HFFc6 (cell line): ENCODE measurements at regions not wholly inside any gene's neighbourhood (a gene's known extent, or its start where the extent isn't known, plus 50 kb on each side); places are given as distances from the start of the nearest gene placed in this dataset.

ENCODE experiments used
- DNase-seq: peaks from one replicate; pipeline ENCODE4 v3.0.0-alpha.2; 2018
- H3K27ac Mint-ChIP-seq: 2 replicates; pipeline ENCODE4 v1.8.0; 2020; ENCODE audit warnings: mild to moderate bottlenecking, mixed read lengths
- H3K27me3 Mint-ChIP-seq: 2 replicates; pipeline ENCODE4 v1.8.0; 2021; ENCODE audit warnings: mild to moderate bottlenecking, moderate library complexity, mixed read lengths; ENCODE audit not compliant: insufficient read depth
- H3K36me3 Mint-ChIP-seq: 2 replicates; pipeline ENCODE4 v1.8.0; 2021; ENCODE audit warnings: low read depth, mixed read lengths
- H3K4me1 Mint-ChIP-seq: 2 replicates; pipeline ENCODE4 v1.8.0; 2020; ENCODE audit warnings: low read depth, mixed read lengths
- H3K4me3 Mint-ChIP-seq: 2 replicates; pipeline ENCODE4 v1.8.0; 2020; ENCODE audit warnings: mild to moderate bottlenecking, moderate library complexity, mixed read lengths
- H3K9me3 Mint-ChIP-seq: 2 replicates; pipeline ENCODE4 v1.8.0; 2020; ENCODE audit warnings: mild to moderate bottlenecking, mixed read lengths
- TF ChIP-seq, protein P1 (sequence below): fragments of 200-600 bp; sonication (generic); IDR thresholded peaks from 2 replicates; pipeline ENCODE4 v1.5.0; 2021; ENCODE audit warnings: antibody characterized with exemption, mild to moderate bottlenecking

DNA sequence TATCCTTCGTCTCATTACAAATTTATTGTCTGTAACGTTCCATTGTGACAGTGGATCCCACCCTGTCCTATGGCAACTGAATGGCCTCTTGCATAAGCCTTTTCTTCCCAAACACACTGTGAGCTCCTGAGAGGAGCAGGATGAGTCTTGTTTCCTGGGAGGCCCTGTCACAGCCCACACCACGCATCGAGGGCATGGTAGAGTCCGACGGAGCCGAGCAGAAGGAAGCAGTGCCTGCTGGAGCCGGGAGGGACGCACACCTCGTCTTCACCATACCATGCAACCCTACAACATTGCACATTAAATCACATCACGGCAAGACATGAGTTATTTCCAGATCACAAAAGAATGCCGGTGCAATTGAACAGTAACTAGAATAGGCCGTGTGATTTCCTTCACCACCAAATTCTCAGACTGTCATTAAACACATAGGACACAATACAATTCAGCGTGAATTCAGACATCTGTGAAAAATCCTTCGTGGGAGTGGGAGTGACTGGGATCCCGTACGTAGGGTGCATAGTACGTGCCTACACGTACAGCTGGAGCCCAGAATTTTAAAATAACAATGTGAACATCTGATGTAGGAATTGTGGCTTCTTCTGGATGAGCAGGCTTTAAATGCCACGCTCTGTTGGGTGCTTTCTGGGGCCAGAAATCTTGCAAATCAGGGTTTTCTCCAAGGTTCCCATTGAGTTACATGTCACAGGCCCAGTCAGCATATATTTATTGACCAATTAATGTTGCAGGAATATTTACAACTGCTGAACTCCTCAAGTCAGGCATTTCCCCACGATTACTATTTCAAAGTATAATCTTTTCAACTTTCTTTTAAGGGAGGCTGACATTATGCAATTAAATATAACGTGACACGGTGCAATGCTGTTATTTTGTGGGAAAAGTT lies 201.8 kb downstream of the TTLL2 start:
- TF ChIP-seq, protein P1, sequence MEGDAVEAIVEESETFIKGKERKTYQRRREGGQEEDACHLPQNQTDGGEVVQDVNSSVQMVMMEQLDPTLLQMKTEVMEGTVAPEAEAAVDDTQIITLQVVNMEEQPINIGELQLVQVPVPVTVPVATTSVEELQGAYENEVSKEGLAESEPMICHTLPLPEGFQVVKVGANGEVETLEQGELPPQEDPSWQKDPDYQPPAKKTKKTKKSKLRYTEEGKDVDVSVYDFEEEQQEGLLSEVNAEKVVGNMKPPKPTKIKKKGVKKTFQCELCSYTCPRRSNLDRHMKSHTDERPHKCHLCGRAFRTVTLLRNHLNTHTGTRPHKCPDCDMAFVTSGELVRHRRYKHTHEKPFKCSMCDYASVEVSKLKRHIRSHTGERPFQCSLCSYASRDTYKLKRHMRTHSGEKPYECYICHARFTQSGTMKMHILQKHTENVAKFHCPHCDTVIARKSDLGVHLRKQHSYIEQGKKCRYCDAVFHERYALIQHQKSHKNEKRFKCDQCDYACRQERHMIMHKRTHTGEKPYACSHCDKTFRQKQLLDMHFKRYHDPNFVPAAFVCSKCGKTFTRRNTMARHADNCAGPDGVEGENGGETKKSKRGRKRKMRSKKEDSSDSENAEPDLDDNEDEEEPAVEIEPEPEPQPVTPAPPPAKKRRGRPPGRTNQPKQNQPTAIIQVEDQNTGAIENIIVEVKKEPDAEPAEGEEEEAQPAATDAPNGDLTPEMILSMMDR: no peak
- Mint-ChIP-seq H3K36me3 (peaks cover 5% of the 10 kb centered on the region; the same call in 1 of the 2 replicates), H3K9me3 (peaks cover 81% of the 10 kb centered on the region), H3K4me3 (no peak overlapping the region), H3K4me1 (no peaks in the 10 kb centered on the region), H3K27ac (no peak overlapping the region), H3K27me3 (peaks cover 8% of the 10 kb centered on the region)
- no peak for DNase-seq

DNA sequence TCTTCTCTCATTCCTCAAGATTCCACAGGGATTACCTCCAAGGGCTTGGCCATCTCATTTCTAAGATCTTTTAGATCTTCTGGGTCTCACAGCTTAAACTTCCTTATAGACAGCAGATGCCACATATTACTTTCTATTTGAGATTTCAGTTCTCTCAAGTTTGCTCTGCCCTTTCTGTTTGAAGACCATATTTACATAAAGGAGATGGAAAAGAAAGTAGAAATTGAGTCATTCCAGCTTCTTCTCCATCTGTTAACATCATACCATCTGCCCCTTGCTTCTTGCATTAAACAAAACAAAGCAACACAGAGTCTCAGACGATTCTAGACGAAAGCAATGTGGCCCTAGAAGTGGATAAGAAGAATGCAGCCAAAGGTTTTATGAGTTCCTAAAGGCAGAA lies 203.4 kb downstream of the TTLL2 start:
- H3K27ac Mint-ChIP-seq: no peak overlapping the region
- H3K4me3 Mint-ChIP-seq: no peak overlapping the region
- peaks cover 5% of the 10 kb centered on the region; the same call in 1 of the 2 replicates for H3K36me3 Mint-ChIP-seq
- TF ChIP-seq, protein P1: no peak
- no peak for DNase-seq
- peaks cover 83% of the 10 kb centered on the region for H3K9me3 Mint-ChIP-seq
- H3K27me3 Mint-ChIP-seq: peaks cover 9% of the 10 kb centered on the region
- H3K4me1 Mint-ChIP-seq: no peaks in the 10 kb centered on the region

DNA sequence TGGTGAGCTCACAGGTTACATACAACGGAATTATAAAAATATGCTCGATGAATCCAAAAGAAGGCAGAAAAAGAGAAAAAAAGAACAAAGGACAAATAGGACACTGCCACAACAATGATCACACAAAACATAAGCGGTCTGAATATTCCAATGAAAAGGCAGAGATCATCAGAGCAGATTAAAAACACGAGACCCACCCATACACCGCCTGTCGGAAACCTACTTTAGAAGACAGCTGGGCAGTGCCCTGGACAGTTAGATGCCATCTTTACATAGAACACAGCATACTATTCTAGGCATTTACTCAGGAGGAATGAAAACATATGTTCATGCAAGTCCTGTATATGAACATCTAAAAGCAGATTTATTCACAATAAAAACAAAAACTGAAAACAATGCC lies 204.1 kb downstream of the TTLL2 start:
- no peak for DNase-seq
- peaks cover 5% of the 10 kb centered on the region; the same call in 1 of the 2 replicates for H3K36me3 Mint-ChIP-seq
- H3K4me1 Mint-ChIP-seq: no peaks in the 10 kb centered on the region
- H3K4me3 Mint-ChIP-seq: no peak overlapping the region
- peaks cover 79% of the 10 kb centered on the region for H3K9me3 Mint-ChIP-seq
- H3K27me3 Mint-ChIP-seq: peaks cover 9% of the 10 kb centered on the region
- no peak overlapping the region for H3K27ac Mint-ChIP-seq
- TF ChIP-seq, protein P1: no peak

DNA sequence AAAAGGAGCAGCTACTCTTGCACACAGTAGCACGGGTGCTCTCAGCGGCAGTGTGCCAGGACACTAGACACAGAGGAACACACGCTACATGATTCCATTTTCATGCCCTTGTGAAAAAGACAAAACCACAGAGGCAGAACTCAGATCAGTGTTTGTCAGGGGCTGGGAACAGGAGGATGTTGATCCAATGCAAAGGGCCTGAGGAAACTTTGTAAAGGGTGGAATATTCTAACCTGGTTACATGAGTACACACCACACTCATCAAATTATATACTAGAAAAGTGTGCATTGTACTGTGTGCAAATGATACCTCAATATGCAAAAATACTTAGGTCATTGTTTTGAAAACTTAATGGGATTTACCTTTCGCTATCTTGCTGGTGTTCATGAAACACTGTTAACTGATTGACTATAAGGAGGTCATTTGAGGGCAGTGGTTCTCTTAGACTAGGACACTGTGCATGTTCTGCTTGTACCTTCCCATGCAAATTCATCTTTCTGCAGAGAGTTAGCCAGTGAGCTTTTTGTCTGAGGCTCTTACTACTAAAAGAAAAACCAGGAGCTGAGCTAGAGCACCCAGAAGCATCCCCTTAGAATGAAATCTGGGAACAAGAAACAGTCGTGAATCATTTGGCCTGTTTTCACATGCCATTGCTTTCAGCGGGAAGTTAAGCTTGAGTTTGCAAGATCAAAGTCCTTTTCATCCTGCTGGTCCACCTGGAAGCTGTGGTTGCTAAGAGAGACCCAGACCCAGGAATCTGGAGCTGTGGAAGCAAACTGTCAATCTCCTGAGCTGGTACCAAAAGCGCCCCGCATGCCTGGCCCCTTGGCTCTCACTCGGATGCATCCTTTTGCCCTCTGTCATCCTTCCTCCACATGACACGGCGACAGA lies 204.8 kb downstream of the TTLL2 start:
- no peak overlapping the region for H3K27ac Mint-ChIP-seq
- peaks cover 5% of the 10 kb centered on the region; the same call in 1 of the 2 replicates for H3K36me3 Mint-ChIP-seq
- DNase-seq: no peak
- TF ChIP-seq, protein P1: no peak
- peaks cover 80% of the 10 kb centered on the region for H3K9me3 Mint-ChIP-seq
- no peaks in the 10 kb centered on the region for H3K4me1 Mint-ChIP-seq
- peaks cover 9% of the 10 kb centered on the region for H3K27me3 Mint-ChIP-seq
- no peak overlapping the region for H3K4me3 Mint-ChIP-seq

DNA sequence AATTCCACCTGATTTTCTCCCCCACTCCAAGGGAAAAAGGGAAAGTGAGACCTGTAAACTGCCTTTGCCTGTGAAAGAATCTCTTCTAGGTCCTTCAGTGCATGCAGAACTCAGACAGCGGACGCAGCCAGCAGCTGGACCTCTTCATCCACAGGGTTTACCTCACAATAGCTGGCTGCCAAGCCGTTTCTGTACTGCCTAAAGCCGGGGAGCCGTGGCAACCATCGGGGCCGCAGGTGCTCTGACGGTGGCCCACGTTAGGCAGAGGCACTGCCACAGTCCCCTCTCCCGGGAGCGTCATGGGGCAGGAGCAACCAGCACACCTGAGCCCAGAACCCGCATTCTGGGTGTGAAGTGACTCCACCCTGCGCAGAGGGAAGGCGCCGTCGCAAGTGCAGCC lies 206.1 kb downstream of the TTLL2 start:
- Mint-ChIP-seq H3K4me3 (no peak overlapping the region), H3K27me3 (peaks cover 6% of the 10 kb centered on the region), H3K36me3 (peaks cover 5% of the 10 kb centered on the region; the same call in 1 of the 2 replicates), H3K27ac (no peak overlapping the region), H3K9me3 (peaks cover 73% of the 10 kb centered on the region), H3K4me1 (no peaks in the 10 kb centered on the region)
- DNase-seq: no peak
- TF ChIP-seq, protein P1: no peak
